ENCODE measurements at regions not wholly inside any gene's neighbourhood (a gene's known extent, or its start where the extent isn't known, plus 50 kb on each side); places are given as distances from the start of the nearest gene placed in this dataset.

- TF ChIP-seq, protein P1, sequence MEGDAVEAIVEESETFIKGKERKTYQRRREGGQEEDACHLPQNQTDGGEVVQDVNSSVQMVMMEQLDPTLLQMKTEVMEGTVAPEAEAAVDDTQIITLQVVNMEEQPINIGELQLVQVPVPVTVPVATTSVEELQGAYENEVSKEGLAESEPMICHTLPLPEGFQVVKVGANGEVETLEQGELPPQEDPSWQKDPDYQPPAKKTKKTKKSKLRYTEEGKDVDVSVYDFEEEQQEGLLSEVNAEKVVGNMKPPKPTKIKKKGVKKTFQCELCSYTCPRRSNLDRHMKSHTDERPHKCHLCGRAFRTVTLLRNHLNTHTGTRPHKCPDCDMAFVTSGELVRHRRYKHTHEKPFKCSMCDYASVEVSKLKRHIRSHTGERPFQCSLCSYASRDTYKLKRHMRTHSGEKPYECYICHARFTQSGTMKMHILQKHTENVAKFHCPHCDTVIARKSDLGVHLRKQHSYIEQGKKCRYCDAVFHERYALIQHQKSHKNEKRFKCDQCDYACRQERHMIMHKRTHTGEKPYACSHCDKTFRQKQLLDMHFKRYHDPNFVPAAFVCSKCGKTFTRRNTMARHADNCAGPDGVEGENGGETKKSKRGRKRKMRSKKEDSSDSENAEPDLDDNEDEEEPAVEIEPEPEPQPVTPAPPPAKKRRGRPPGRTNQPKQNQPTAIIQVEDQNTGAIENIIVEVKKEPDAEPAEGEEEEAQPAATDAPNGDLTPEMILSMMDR (IDR thresholded peaks at IDR 0.05) = no peak
- TF ChIP-seq POLR2AphosphoS5 (IDR thresholded peaks at IDR 0.05) (no peak), POLR2A (IDR thresholded peaks at IDR 0.05) (no peak)
Measured at GRCh38 chr11:131073167-131073566, 156.9 kb upstream of the SNX19 start.

Data from prostate gland (tissue), 2 donors.